Germinal center (tissue), 1 donor: ENCODE measurements at regions not wholly inside any gene's neighbourhood (a gene's known extent, or its start where the extent isn't known, plus 50 kb on each side); places are given as distances from the start of the nearest gene placed in this dataset.

Source experiments
- DNase-seq: peaks from one replicate; pipeline ENCODE4 v3.0.0; 2012; ENCODE audit warnings: mixed read lengths, low spot score

- DNase-seq, result no peak
These were observed 258.9 kb upstream of the EPHA4 start for GRCh38 chr2:221831051-221831450.

DNA sequence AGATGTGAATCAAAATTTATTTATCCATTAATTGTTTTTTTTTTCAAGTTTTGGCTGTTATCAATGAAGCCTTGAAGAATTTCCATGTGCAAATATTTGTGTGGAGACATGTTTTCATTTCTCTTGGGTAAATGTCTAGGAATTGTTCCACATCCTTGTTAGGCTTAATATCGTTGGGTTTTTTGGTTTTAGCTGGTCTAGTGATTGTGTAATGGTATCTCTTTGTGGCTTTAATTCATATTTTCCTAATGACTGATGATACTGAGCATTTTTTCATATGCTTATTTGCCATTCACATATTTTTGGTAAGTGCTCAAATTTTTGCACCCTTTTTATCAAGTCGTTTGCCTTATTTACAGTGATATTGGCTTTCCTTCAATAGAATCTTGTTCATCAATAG is 250.3 kb upstream of the EPHA4 start:
- no peak for DNase-seq

- DNase-seq, result no peak
These were observed 246.7 kb upstream of the EPHA4 start for GRCh38 chr2:221818616-221819320.

GRCh38 chr2:221817878-221818277 is 245.8 kb upstream of the EPHA4 start:
- no peak for DNase-seq

- DNase-seq, result no peak
These were observed 244.9 kb upstream of the EPHA4 start for GRCh38 chr2:221817052-221817451.

GRCh38 chr2:221816566-221816965 is 244.5 kb upstream of the EPHA4 start:
- DNase-seq, result no peak

GRCh38 chr2:221810650-221811049 is 238.5 kb upstream of the EPHA4 start:
- DNase-seq, result no peak

- no peak for DNase-seq
These were observed 238.1 kb upstream of the EPHA4 start for GRCh38 chr2:221810245-221810644.

DNA sequence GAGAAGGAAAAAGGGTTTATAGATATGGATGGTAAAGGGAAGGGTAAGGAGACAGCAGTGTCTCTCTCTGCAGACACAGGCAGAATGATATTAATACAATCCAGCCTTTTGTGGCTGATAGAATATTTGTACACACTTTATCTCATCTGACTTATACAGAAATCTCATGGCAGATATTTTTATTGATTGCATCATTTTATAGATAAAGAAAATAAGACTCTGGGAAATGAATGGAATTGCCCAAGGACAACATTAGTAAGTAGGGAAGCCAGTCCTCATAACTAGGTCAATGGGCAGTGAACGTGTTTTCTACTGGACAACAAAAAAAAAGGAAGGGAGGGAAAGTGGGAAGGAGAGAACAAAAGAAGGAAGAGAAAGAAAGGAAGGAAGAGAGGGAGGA is 236.4 kb upstream of the EPHA4 start:
- DNase-seq, result no peak

DNA sequence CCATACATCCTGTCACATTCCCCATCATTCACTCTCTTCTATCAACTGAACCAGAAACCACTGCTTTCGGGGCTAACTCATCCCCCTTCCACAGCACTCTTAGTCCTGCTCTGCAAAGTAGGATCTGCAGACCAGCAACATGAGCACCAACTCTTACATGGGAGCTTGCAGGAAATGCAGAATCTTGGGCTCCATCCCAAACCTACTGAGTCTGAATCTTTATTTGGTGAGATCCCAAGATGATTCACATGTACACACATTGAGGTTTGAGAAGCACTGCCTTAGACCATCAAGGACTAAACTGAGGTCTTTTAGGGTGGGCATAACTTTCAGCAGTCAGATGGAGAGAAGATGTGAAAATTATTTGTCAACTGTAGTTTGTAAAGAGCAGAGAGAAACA is 235.6 kb upstream of the EPHA4 start:
- no peak for DNase-seq

- DNase-seq, result no peak
These were observed 230.0 kb upstream of the EPHA4 start for GRCh38 chr2:221802089-221802488.

- no peak for DNase-seq
These were observed 220.9 kb upstream of the EPHA4 start for GRCh38 chr2:221792971-221793521.

DNA sequence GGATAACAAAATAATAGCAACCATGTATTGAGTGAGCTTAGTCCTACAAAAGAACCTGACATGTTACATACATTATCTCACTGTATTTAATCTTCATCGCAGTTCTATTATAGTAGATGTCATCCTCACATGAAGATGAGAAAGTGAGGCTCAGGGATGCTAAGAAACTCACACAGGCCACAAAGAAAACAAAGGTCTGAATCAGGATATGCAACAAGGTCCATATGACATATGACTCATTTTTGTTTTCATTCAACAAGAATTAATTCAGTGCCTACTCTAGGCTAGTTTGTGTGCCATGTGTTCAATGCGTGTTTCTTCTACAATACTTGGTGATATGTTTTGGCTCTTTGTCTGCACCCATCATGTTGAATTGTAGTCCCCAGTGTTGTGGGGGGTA is 219.7 kb upstream of the EPHA4 start:
- no peak for DNase-seq

GRCh38 chr2:221787561-221787960 is 215.5 kb upstream of the EPHA4 start:
- DNase-seq, result no peak

DNA sequence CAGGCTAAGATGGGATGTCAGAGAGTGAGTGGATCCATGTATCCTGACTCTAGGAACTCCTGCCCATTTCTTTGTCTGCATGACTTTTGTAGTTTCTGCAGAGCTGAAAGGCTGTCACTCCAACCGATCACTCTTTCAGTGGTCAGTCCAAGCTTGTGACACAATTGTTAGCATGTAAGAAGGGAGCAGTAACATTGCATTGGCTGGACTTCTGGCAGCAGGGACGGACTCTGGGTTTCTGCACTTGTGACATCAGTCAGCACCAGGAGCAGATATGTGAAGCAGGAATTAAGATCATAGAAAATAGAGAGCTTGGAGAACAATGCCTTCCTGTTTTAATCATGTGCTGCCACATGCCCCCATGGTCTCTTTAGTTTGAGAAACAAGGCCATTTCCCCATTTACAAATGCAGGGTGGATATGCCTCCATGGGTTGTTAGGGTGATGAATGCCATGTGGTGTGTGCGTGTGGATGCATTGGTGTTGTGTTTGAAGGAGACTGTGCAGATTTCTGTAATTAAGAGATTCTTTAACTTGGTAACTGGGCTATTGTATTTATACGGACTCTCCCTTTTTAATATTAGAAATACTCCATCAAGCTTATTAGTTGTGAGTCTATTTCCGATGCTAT is 214.3 kb upstream of the EPHA4 start:
- no peak for DNase-seq

DNA sequence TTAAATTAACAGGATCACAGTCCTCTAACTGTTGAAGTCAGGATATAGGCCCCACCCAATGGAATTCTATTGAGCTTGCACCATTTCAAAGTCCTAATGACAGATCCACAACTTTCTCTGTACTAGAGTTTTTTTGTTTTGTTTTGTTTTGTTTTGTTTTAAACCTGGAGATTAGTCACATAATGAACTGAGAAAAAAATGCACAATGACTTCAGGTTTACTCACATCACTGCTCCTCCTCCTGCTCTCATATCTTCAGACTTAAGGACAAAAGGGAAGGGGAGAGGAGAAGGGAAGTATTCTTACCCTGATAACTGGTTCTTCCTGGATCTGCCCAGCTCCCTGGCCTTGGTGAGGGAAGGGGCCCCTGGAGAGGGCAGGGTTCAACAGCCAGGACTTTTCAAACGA is 208.2 kb upstream of the EPHA4 start:
- no peak for DNase-seq

DNA sequence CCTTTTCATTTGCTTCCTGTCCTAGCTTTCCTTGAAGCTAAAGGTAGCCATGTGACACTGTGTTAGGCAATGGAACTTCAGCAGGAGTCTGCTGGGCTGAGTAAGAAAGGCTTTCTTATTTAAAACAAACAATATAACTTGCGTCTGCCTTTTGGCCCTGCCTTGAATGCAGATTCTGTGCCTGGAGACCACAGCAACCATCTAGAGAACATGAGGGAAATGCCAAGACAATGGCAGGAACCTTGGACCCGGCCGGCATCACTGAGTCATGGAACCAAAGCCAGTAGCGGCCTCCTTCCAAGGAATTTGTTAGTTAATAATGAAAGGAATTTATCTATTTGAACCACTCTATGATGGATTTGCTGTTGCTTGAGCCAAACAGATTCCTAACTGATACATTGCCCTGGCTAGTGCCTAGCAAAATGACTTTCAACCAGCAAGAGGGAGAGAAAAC is 207.5 kb upstream of the EPHA4 start:
- no peak for DNase-seq

DNA sequence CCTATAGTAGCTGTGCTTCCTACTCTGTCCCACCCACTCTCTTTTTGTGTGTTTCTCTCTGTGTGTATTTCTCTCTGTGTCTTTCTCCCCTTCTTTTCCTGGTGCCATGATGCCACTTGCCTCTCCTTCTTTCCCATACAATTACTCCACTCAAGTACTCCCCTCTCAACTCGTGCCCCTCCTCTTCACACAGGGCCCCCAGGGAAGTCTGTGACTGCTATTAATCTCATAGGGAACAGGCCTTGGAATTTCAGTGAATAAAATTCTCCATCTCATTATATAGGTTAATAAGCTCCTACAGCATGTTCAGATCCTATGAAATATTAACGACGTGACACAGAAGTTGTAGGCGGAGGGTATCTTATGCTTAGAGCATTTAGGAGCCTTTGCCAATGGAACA is 205.9 kb upstream of the EPHA4 start:
- DNase-seq, result no peak

DNA sequence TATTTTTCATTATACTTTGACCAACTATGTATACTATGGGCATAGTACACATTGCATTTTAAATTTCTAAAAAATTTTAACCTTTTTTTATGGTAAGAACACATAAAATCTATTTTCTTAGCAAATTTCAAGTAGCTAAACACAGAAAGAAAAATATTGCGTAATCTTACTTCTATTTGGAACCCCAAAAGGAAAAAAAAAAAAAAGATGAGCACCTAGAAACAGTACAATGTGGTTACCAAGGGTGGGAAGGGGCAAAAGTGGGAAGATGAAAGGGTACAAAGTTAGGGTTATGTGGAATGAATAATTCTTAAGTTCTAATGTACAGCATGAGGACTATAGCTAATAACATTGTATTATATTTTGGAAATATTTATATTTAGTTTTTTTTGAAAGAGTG is 205.0 kb upstream of the EPHA4 start:
- no peak for DNase-seq

DNA sequence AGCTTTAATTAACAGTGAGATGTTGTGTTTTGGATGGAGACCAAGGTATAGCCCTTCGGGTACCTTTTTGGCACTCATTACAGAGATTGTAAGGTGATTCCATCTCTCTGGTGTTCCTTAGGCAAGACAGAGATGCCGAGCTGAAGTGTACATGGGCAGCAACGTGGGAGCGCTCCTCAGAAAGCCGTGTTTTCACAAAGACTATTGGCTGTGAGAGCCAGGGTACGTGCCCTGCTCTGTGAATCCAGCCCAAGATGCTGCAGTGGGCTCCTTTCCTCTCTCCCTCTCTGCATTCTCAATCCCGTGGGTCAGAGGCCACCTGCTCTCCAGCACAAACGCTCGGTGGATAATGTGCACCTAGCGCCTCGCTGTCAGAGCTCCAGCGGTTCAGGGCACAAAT is 203.0 kb upstream of the EPHA4 start:
- no peak for DNase-seq

- DNase-seq, result no peak
These were observed 202.0 kb upstream of the EPHA4 start for GRCh38 chr2:221774136-221774535.

GRCh38 chr2:221771297-221771696 is 199.2 kb upstream of the EPHA4 start:
- no peak for DNase-seq

DNA sequence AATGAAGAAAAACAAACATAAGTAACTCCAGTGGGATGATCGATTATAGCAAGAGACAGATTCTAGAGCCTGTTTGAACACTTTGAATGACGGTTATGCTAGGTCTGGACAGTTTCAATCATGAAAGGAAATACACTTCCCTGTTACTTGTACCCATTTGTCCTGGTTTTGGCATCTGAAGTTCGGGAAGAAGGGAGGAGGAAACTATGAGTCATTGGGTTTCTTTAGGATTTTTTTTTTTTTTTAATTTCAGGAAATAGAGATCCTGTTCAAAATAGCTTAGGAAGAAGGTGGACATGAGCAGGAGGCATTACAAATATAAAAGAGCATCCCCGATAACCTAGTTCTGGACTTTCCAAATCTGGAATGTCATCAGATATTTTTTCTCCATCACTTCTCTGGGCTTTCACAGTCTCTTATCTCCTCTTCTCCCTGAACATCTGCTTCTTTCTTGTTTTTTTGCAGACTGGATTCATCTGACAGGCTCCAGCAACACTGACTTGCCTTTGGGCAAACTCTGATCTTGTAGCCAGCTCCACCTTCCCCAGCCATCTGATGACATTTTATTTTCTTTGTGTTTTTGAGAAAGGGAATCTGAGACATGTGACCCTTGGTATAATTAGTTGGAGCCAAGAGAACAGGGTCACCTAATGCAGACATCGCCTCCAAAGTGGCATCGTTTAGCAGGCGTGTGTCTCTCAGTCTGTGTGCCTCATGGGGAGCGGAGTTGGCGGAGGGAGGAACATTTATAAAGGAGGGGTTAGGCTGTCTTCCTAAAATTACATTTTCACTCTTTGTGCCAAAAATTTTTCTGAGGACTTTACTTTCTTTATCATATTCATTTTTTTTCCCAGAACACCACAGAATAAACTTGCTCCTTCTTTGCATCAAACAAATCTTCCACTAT is 195.3 kb upstream of the EPHA4 start:
- DNase-seq, result no peak
